Ammon's horn (tissue), 1 donor: ENCODE measurements at regions not wholly inside any gene's neighbourhood (a gene's known extent, or its start where the extent isn't known, plus 50 kb on each side); places are given as distances from the start of the nearest gene placed in this dataset.
"Not testable (repeated sequence)": the region's sequence is repeated elsewhere in the genome, so short reads cannot be mapped to it uniquely, and the experiment has no call there.

Source experiments
- DNase-seq: peaks from one replicate; pipeline ENCODE4 v3.0.0-alpha.2; 2016; ENCODE audit warnings: low spot score

GRCh38 chr9:71508141-71508540 lies 260.2 kb downstream of the CEMIP2 start:
- not testable (repeated sequence) for DNase-seq

- peak; percentile 32 for DNase-seq
Measured at GRCh38 chr9:71506821-71507220, 261.5 kb downstream of the CEMIP2 start.

- no peak for DNase-seq
Measured at GRCh38 chr9:71504636-71505035, 263.7 kb downstream of the CEMIP2 start.

GRCh38 chr9:71498691-71499090 lies 269.6 kb downstream of the CEMIP2 start:
- no peak for DNase-seq

GRCh38 chr9:71490810-71491209 lies 277.5 kb downstream of the CEMIP2 start:
- peak; percentile 28 for DNase-seq

GRCh38 chr9:71487061-71487460 lies 281.3 kb downstream of the CEMIP2 start:
- no peak for DNase-seq

- DNase-seq = no peak
Measured at GRCh38 chr9:71485326-71485725, 283.0 kb downstream of the CEMIP2 start.

- peak; percentile 4 for DNase-seq
Measured at GRCh38 chr9:71483436-71483835, 284.9 kb downstream of the CEMIP2 start.

GRCh38 chr9:71479621-71480020 lies 288.7 kb downstream of the CEMIP2 start:
- no peak for DNase-seq

GRCh38 chr9:71472400-71472799 lies 295.9 kb downstream of the CEMIP2 start:
- no peak for DNase-seq

GRCh38 chr9:71465392-71465791 lies 302.9 kb downstream of the CEMIP2 start:
- peak; percentile 59 for DNase-seq

GRCh38 chr9:71459082-71459481 lies 309.2 kb downstream of the CEMIP2 start:
- no peak for DNase-seq

GRCh38 chr9:71446473-71447411 lies 321.6 kb downstream of the CEMIP2 start:
- DNase-seq = peak; percentile 48

GRCh38 chr9:71446106-71446472 lies 322.2 kb downstream of the CEMIP2 start:
- peak; percentile 8 for DNase-seq

GRCh38 chr9:71442937-71443336 lies 321.5 kb upstream of the TRPM3 start:
- DNase-seq = no peak

- no peak for DNase-seq
Measured at GRCh38 chr9:71441266-71441665, 319.8 kb upstream of the TRPM3 start.

GRCh38 chr9:71431931-71432330 lies 310.5 kb upstream of the TRPM3 start:
- DNase-seq = no peak

GRCh38 chr9:71407341-71407740 lies 285.9 kb upstream of the TRPM3 start:
- not testable (repeated sequence) for DNase-seq

- no peak for DNase-seq
Measured at GRCh38 chr9:71403106-71403505, 281.7 kb upstream of the TRPM3 start.

GRCh38 chr9:71393005-71393404 lies 271.6 kb upstream of the TRPM3 start:
- no peak for DNase-seq

- peak; percentile 11 for DNase-seq
Measured at GRCh38 chr9:71384343-71384742, 262.9 kb upstream of the TRPM3 start.

- no peak for DNase-seq
Measured at GRCh38 chr9:71383308-71383940, 262.0 kb upstream of the TRPM3 start.

GRCh38 chr9:71368157-71368556 lies 246.7 kb upstream of the TRPM3 start:
- DNase-seq = peak; percentile 23
